Chondrocyte (in vitro differentiated cells): ENCODE measurements at regions not wholly inside any gene's neighbourhood (a gene's known extent, or its start where the extent isn't known, plus 50 kb on each side); places are given as distances from the start of the nearest gene placed in this dataset.

Experiments
- DNase-seq: peaks from one replicate; pipeline ENCODE4 v3.0.0; 2021; ENCODE audit warnings: mixed read lengths, low spot score
- H3K27ac Mint-ChIP-seq: one replicate; pipeline ENCODE4 v1.8.0; 2021; ENCODE audit warnings: mild to moderate bottlenecking, moderate library complexity, mixed read lengths; ENCODE audit not compliant: unreplicated experiment
- H3K27me3 Mint-ChIP-seq: 2 replicates; pipeline ENCODE4 v1.8.0; 2021; ENCODE audit warnings: low read depth, mixed read lengths
- H3K36me3 Mint-ChIP-seq: 2 replicates; pipeline ENCODE4 v1.8.0; 2021; ENCODE audit warnings: low read depth, mixed read lengths
- H3K4me1 Mint-ChIP-seq: 2 replicates; pipeline ENCODE4 v1.8.0; 2021; ENCODE audit warnings: low read depth, mild to moderate bottlenecking, mixed read lengths
- H3K4me3 Mint-ChIP-seq: one replicate; pipeline ENCODE4 v1.8.0; 2021; ENCODE audit warnings: mild to moderate bottlenecking, moderate library complexity, mixed read lengths; ENCODE audit not compliant: unreplicated experiment
- H3K9me3 Mint-ChIP-seq: 2 replicates; pipeline ENCODE4 v1.8.0; 2021; ENCODE audit warnings: low read depth, mixed read lengths
- CTCF ChIP-seq: fragments of 200-600 bp; sonication (generic); IDR thresholded peaks from 2 replicates; pipeline ENCODE4 v1.5.0; 2021; ENCODE audit warnings: antibody characterized with exemption, mild to moderate bottlenecking, moderate library complexity

- no peak overlapping the region for H3K27ac Mint-ChIP-seq
- no peaks in the 10 kb centered on the region for H3K9me3 Mint-ChIP-seq
These were observed 1077.2 kb downstream of the BCL11B start for GRCh38 chr14:98194821-98195220.

GRCh38 chr14:98195256-98195655, 1076.7 kb downstream of the BCL11B start:
- Mint-ChIP-seq H3K4me1 (no peaks in the 10 kb centered on the region), H3K9me3 (no peaks in the 10 kb centered on the region), H3K36me3 (no peaks in the 10 kb centered on the region), H3K4me3 (no peak overlapping the region), H3K27me3 (peaks cover 15% of the 10 kb centered on the region), H3K27ac (no peak overlapping the region)
- TF ChIP-seq CTCF: no peak
- DNase-seq: no peak

More at GRCh38 chr14:98194821-98195220, 1077.2 kb downstream of the BCL11B start:
- Mint-ChIP-seq H3K36me3 (no peaks in the 10 kb centered on the region), H3K4me3 (no peak overlapping the region), H3K4me1 (no peaks in the 10 kb centered on the region), H3K27me3 (peaks cover 15% of the 10 kb centered on the region)
- TF ChIP-seq CTCF: no peak
- no peak for DNase-seq

- no peak overlapping the region for H3K27ac Mint-ChIP-seq
- H3K36me3 Mint-ChIP-seq: no peaks in the 10 kb centered on the region
- DNase-seq: no peak
- H3K4me1 Mint-ChIP-seq: no peaks in the 10 kb centered on the region
- TF ChIP-seq CTCF: no peak
- no peaks in the 10 kb centered on the region for H3K9me3 Mint-ChIP-seq
- no peak overlapping the region for H3K4me3 Mint-ChIP-seq
- H3K27me3 Mint-ChIP-seq: peaks cover 18% of the 10 kb centered on the region
These were observed 1074.1 kb downstream of the BCL11B start for GRCh38 chr14:98197933-98198332.

- no peaks in the 10 kb centered on the region for H3K4me1 Mint-ChIP-seq
- no peak overlapping the region for H3K4me3 Mint-ChIP-seq
- peaks cover 19% of the 10 kb centered on the region for H3K27me3 Mint-ChIP-seq
- H3K9me3 Mint-ChIP-seq: no peaks in the 10 kb centered on the region
- no peak for TF ChIP-seq CTCF
- DNase-seq: no peak
- H3K27ac Mint-ChIP-seq: no peak overlapping the region
- H3K36me3 Mint-ChIP-seq: no peaks in the 10 kb centered on the region
These were observed 1073.6 kb downstream of the BCL11B start for GRCh38 chr14:98198385-98198784.

GRCh38 chr14:98200601-98201000, 1071.4 kb downstream of the BCL11B start:
- Mint-ChIP-seq H3K36me3 (no peaks in the 10 kb centered on the region), H3K4me1 (no peaks in the 10 kb centered on the region), H3K27ac (no peak overlapping the region), H3K27me3 (peaks cover 18% of the 10 kb centered on the region), H3K9me3 (no peaks in the 10 kb centered on the region), H3K4me3 (no peak overlapping the region)
- TF ChIP-seq CTCF: no peak
- no peak for DNase-seq
